HL-60/S4 treated with phorbol 12-myristate 13-acetate at 8.2 ng/mL for 4 days and 3 days (cell line): ENCODE measurements at regions not wholly inside any gene's neighbourhood (a gene's known extent, or its start where the extent isn't known, plus 50 kb on each side); places are given as distances from the start of the nearest gene placed in this dataset.

Source experiments
- in situ Hi-C: fragments of 300-500 bp; cut with MboI; formaldehyde crosslinking; loops from 2 replicates; pipeline ENCODE4 v1.15.0; 2022; ENCODE audit warnings: low sequenced_read_pairs

GRCh38 chr7:46026741-46027140 is 105.7 kb upstream of the IGFBP3 start:
- in situ Hi-C loops = no loop called here

- in situ Hi-C loops = no loop called here
Measured at GRCh38 chr7:46024263-46024916, 103.3 kb upstream of the IGFBP3 start.

GRCh38 chr7:46022397-46022796 is 101.3 kb upstream of the IGFBP3 start:
- in situ Hi-C loops = no loop called here

- in situ Hi-C loops = no loop called here
Measured at GRCh38 chr7:46015107-46015868, 94.2 kb upstream of the IGFBP3 start.

- in situ Hi-C loops = no loop called here
Measured at GRCh38 chr7:46011501-46011900, 90.4 kb upstream of the IGFBP3 start.

GRCh38 chr7:46011059-46011458 is 90.0 kb upstream of the IGFBP3 start:
- in situ Hi-C loops = no loop called here

- in situ Hi-C loops = no loop called here
Measured at GRCh38 chr7:46009211-46009610, 88.1 kb upstream of the IGFBP3 start.

- in situ Hi-C loops = no loop called here
Measured at GRCh38 chr7:46007990-46008643, 87.0 kb upstream of the IGFBP3 start.

GRCh38 chr7:46007194-46007593 is 86.1 kb upstream of the IGFBP3 start:
- in situ Hi-C loops = no loop called here

- in situ Hi-C loops = no loop called here
Measured at GRCh38 chr7:46006723-46007122, 85.7 kb upstream of the IGFBP3 start.

GRCh38 chr7:46006212-46006611 is 85.1 kb upstream of the IGFBP3 start:
- in situ Hi-C loops = no loop called here

- in situ Hi-C loops = no loop called here
Measured at GRCh38 chr7:46004965-46005364, 83.9 kb upstream of the IGFBP3 start.

- in situ Hi-C loops = no loop called here
Measured at GRCh38 chr7:46003896-46004875, 83.1 kb upstream of the IGFBP3 start.

GRCh38 chr7:46003161-46003560 is 82.1 kb upstream of the IGFBP3 start:
- in situ Hi-C loops = no loop called here

GRCh38 chr7:46000513-46000912 is 79.4 kb upstream of the IGFBP3 start:
- in situ Hi-C loops = no loop called here

- in situ Hi-C loops = no loop called here
Measured at GRCh38 chr7:45999541-45999940, 78.5 kb upstream of the IGFBP3 start.

GRCh38 chr7:45998506-45998905 is 77.4 kb upstream of the IGFBP3 start:
- in situ Hi-C loops = no loop called here

- in situ Hi-C loops = no loop called here
Measured at GRCh38 chr7:45993621-45994020, 72.5 kb upstream of the IGFBP3 start.

GRCh38 chr7:45992826-45993225 is 71.8 kb upstream of the IGFBP3 start:
- in situ Hi-C loops = no loop called here

- in situ Hi-C loops = no loop called here
Measured at GRCh38 chr7:45990276-45990675, 69.2 kb upstream of the IGFBP3 start.
